Stomach (tissue), 8 donors: ENCODE measurements at regions not wholly inside any gene's neighbourhood (a gene's known extent, or its start where the extent isn't known, plus 50 kb on each side); places are given as distances from the start of the nearest gene placed in this dataset.
"Not testable (repeated sequence)": the region's sequence is repeated elsewhere in the genome, so short reads cannot be mapped to it uniquely, and the experiment has no call there.

Experiments
- DNase-seq, 2 donors: peaks; one replicate each; pipeline versions ENCODE4 v3.0.0 to v3.0.0-alpha.2; 2013 to 2019
- H3K27ac ChIP-seq, 5 donors: fragments of 200-600 bp in 4 of 5; sonication (generic) in 4 of 5; one replicate each; pipeline ENCODE4 v1.5.1; 2013 to 2019; ENCODE audit warnings: mild to moderate bottlenecking in 1 of 5, moderate library complexity in 1 of 5
- H3K27me3 ChIP-seq, 3 donors: fragments of 200-600 bp; sonication (generic); one replicate each; pipeline ENCODE4 v1.5.1; 2017 to 2019; ENCODE audit warnings: mixed run types in 1 of 3
- H3K36me3 ChIP-seq, 4 donors: fragments of 200-600 bp; sonication (generic); 1 replicate in 3 of 4; 2 replicates in 1 of 4; pipeline ENCODE4 v1.5.1; 2016 to 2019
- H3K4me1 ChIP-seq, 4 donors: fragments of 200-600 bp; sonication (generic); one replicate each; pipeline ENCODE4 v1.5.1; 2016 to 2019
- H3K4me3 ChIP-seq, 4 donors: fragments of 200-600 bp; sonication (generic) in 3 of 4; one replicate each; pipeline ENCODE4 v1.5.1; 2016 to 2019; ENCODE audit warnings: mild to moderate bottlenecking in 1 of 4
- H3K9me3 ChIP-seq, 4 donors: fragments of 200-600 bp; sonication (generic); one replicate each; pipeline ENCODE4 v1.5.1; 2016 to 2019
- EP300 ChIP-seq: sonication (generic); formaldehyde crosslinking; IDR thresholded peaks from one replicate; pipeline ENCODE4 v1.6.1; 2017; ENCODE audit warnings: antibody characterized with exemption
- POLR2A ChIP-seq, 4 donors: fragments of 450-650 bp; IDR thresholded peaks; one replicate each; pipeline ENCODE4 v1.6.1; 2016; ENCODE audit warnings: antibody characterized with exemption in 4 of 4, control low read depth in 2 of 4, mild to moderate bottlenecking in 1 of 4, moderate library complexity in 1 of 4
- POLR2AphosphoS5 ChIP-seq, 3 donors: sonication (generic); formaldehyde crosslinking; IDR thresholded peaks; one replicate each; pipeline ENCODE4 v1.6.1; 2016; ENCODE audit warnings: antibody characterized with exemption in 3 of 3
- WGBS, 5 donors: extraction: QIAGEN DNeasy Blood & Tissue Kit in 3 of 5; methylation state at CpG; one replicate each; pipeline versions ENCODE4 v1.1.5 to v1.1.7; 2013 to 2018; 5-methylcytosine and 5-hydroxymethylcytosine counted together
- intact Hi-C: fragments of 100-400 bp; cut with DNase I; formaldehyde crosslinking; loops from one replicate; pipeline ENCODE4 v1.15.1; 2023; ENCODE audit warnings: low total_unique reads
- TF ChIP-seq, protein P1 (sequence below), 7 experiments: fragments of 450-650 bp in 4 of 7; fragments of 200-600 bp in 3 of 7; sonication (generic) in 3 of 7; IDR thresholded peaks; one replicate each; pipeline ENCODE4 v1.5.1; 2016 to 2019; ENCODE audit warnings: antibody characterized with exemption in 7 of 7, control low read depth in 2 of 7, mild to moderate bottlenecking in 1 of 7
- donor health status: healthy with polysubstance abuse.
- donor health status: Bipolar disorder and iron deficiency.
- donor health status: healthy.

DNA sequence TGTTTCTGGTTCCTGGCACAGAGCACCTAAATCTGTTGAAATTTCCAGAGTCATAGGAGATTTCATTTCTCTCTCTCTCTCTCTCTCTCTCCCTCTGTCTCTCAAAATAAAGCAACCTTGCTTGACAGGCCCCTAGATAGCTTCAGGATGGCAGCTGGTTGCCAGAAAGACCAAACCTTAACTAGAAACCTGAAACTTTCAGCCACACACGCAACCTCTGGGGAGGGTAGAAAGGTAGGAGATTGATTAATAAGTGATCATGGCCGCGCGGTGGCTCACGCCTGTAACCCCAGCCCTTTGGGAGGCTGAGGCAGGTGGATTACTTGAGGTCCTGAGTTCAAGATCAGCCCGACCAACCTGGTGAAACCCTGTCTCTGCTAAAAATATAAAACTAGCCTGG, 1885.4 kb upstream of the CELF4 start:
- peaks cover 0 to 24% (median 9%) of the 10 kb centered on the region in 4 donors for H3K4me1 ChIP-seq
- DNase-seq, result no peak
- TF ChIP-seq POLR2AphosphoS5 (IDR thresholded peaks at IDR 0.05) (no peak), POLR2A (IDR thresholded peaks at IDR 0.05) (no peak), EP300 (no peak)
- TF ChIP-seq, protein P1, sequence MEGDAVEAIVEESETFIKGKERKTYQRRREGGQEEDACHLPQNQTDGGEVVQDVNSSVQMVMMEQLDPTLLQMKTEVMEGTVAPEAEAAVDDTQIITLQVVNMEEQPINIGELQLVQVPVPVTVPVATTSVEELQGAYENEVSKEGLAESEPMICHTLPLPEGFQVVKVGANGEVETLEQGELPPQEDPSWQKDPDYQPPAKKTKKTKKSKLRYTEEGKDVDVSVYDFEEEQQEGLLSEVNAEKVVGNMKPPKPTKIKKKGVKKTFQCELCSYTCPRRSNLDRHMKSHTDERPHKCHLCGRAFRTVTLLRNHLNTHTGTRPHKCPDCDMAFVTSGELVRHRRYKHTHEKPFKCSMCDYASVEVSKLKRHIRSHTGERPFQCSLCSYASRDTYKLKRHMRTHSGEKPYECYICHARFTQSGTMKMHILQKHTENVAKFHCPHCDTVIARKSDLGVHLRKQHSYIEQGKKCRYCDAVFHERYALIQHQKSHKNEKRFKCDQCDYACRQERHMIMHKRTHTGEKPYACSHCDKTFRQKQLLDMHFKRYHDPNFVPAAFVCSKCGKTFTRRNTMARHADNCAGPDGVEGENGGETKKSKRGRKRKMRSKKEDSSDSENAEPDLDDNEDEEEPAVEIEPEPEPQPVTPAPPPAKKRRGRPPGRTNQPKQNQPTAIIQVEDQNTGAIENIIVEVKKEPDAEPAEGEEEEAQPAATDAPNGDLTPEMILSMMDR (IDR thresholded peaks at IDR 0.05), result no peak
- H3K36me3 ChIP-seq, result no peaks in the 10 kb centered on the region
- intact Hi-C loops, result no loop called here
- no peaks in the 10 kb centered on the region for H3K27me3 ChIP-seq
- H3K27ac ChIP-seq, result no peak overlapping the region
- 95 to 97% (median 97%) methylated on average over 6 of the region's 6 CpGs for WGBS, 5 donors
- H3K9me3 ChIP-seq, result no peaks in the 10 kb centered on the region
- no peak overlapping the region for H3K4me3 ChIP-seq

DNA sequence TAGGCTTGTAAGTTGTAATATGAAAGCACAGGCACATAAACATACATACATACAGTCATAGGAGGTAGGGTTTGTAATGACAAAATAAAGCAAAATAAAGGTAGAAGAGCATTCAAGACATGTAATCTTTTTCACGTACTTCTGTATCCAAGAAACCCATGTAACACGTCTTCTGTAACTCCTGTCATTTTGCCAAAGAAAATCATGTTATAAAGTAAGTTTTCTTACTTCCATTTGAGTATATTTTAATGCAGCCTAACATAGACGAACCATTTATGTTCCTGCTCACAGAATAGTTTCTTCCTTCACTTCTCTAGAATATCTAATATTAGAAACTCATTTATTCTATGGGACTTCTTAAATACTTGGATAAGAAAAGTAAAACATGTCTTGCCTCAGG, 1884.0 kb upstream of the CELF4 start:
- intact Hi-C loops, result no loop called here
- H3K9me3 ChIP-seq, result no peaks in the 10 kb centered on the region
- no peak for DNase-seq
- H3K36me3 ChIP-seq, result no peaks in the 10 kb centered on the region
- H3K4me3 ChIP-seq, result no peak overlapping the region
- no peak overlapping the region for H3K27ac ChIP-seq
- no peaks in the 10 kb centered on the region for H3K27me3 ChIP-seq
- WGBS, 5 donors, result 67 to 89% (median 84%) methylated on average over 3 of the region's 3 CpGs
- peaks cover 0 to 17% (median 7%) of the 10 kb centered on the region in 4 donors for H3K4me1 ChIP-seq
- no peak for TF ChIP-seq POLR2A (IDR thresholded peaks at IDR 0.05)
- TF ChIP-seq, protein P1 (IDR thresholded peaks at IDR 0.05), result no peak
- TF ChIP-seq EP300, result no peak
- no peak for TF ChIP-seq POLR2AphosphoS5 (IDR thresholded peaks at IDR 0.05)

DNA sequence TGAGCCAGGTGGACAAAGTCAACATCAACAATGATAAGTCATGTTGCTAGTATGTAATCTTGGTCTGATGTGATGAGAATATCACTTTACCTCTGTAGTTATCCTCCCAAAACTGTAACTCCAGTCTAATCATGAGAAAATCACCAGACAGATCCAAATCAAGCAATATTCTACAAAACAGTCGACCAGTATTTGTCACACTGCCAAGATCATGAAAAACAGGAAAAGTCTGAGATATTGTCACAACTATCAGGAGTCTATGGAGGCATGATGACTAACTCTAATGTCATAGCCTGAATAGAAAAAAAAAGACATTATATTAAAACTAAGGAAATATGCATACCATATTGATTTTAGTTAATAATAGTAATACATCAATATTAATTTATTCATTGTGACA, 1883.3 kb upstream of the CELF4 start:
- 25 to 58% (median 41%) methylated on average over 1 of the region's 1 CpG for WGBS, 5 donors
- intact Hi-C loops, result no loop called here

DNA sequence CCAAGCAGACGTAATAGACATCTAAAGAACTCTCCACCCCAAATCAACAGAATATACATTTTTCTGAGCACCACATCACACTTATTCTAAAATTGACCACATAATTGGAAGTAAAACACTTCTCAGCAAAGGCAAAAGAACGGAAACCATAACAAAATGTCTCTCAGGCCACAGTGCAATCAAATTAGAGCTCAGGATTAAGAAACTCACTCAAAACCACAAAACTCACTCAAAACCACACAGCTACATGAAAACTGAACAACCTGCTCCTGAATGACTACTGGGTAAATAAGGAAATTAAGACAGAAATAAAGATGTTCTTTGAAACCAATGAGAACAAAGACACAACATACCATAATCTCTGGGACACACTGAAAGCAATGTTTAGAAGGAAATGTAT, 1879.4 kb upstream of the CELF4 start:
- DNase-seq, H3K36me3 ChIP-seq, H3K9me3 ChIP-seq, H3K27ac ChIP-seq, H3K4me1 ChIP-seq, H3K4me3 ChIP-seq, H3K27me3 ChIP-seq, intact Hi-C loops: not testable (repeated sequence)
- WGBS, 5 donors, result 72 to 94% (median 84%) methylated on average over 2 of the region's 2 CpGs

More for the DNA sequence above, 1883.3 kb upstream of the CELF4 start:
- H3K9me3 ChIP-seq, result no peaks in the 10 kb centered on the region
- no peaks in the 10 kb centered on the region for H3K27me3 ChIP-seq
- H3K4me1 ChIP-seq, result peaks cover 0 to 11% (median 5%) of the 10 kb centered on the region in 4 donors
- DNase-seq, result no peak
- H3K27ac ChIP-seq, result no peak overlapping the region
- no peak overlapping the region for H3K4me3 ChIP-seq
- H3K36me3 ChIP-seq, result no peaks in the 10 kb centered on the region
- TF ChIP-seq, protein P1 (IDR thresholded peaks at IDR 0.05), result no peak
- TF ChIP-seq POLR2A (IDR thresholded peaks at IDR 0.05), result no peak
- no peak for TF ChIP-seq EP300
- TF ChIP-seq POLR2AphosphoS5 (IDR thresholded peaks at IDR 0.05), result no peak

DNA sequence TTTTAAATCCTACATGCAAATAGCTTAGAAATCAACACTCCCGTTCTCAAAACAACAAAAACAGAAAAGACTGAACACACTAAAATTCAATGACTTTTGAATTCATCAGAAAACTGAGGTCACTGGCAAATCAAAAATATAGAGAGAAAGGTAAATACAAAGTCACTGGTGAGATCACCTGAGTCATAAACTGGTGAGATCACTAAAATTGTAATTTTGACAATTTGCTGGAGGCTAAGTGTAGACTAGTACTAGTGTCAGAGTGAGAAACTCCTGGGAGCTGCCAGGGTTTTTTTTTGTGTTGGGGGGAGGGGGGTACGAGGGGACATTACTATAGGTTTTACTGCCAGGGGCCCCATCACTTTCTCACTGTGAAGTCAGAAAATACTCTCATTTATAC, 1876.0 kb upstream of the CELF4 start:
- TF ChIP-seq, protein P1 (IDR thresholded peaks at IDR 0.05), result no peak
- TF ChIP-seq EP300 (no peak), POLR2AphosphoS5 (IDR thresholded peaks at IDR 0.05) (no peak), POLR2A (IDR thresholded peaks at IDR 0.05) (no peak)

More for the DNA sequence above, 1876.0 kb upstream of the CELF4 start:
- no peaks in the 10 kb centered on the region for H3K9me3 ChIP-seq
- H3K4me3 ChIP-seq, result no peak overlapping the region
- intact Hi-C loops, result no loop called here
- no peak overlapping the region for H3K27ac ChIP-seq
- DNase-seq, result no peak
- no peaks in the 10 kb centered on the region for H3K36me3 ChIP-seq
- H3K4me1 ChIP-seq, result no peaks in the 10 kb centered on the region
- 81 to 85% (median 84%) methylated on average over 2 of the region's 2 CpGs for WGBS, 5 donors
- no peaks in the 10 kb centered on the region for H3K27me3 ChIP-seq
